ENCODE measurements at regions not wholly inside any gene's neighbourhood (a gene's known extent, or its start where the extent isn't known, plus 50 kb on each side); places are given as distances from the start of the nearest gene placed in this dataset.

- TF ChIP-seq CTCF (IDR thresholded peaks at IDR 0.05; ENCODE audit: borderline replicate concordance, insufficient read depth, low read depth, low read length) = no peak
- H3K4me3 ChIP-seq (ENCODE audit: low read depth, low read length) = no peak overlapping the region
These were observed 75.1 kb downstream of the ZNF281 start for GRCh38 chr1:200334661-200335256.

GRCh38 chr1:200333329-200333728 is 76.5 kb downstream of the ZNF281 start:
- no peak overlapping the region for H3K4me3 ChIP-seq (ENCODE audit: low read depth, low read length)
- TF ChIP-seq CTCF (IDR thresholded peaks at IDR 0.05; ENCODE audit: borderline replicate concordance, insufficient read depth, low read depth, low read length) = no peak

GRCh38 chr1:200332716-200333115 is 77.1 kb downstream of the ZNF281 start:
- TF ChIP-seq CTCF (IDR thresholded peaks at IDR 0.05; ENCODE audit: borderline replicate concordance, insufficient read depth, low read depth, low read length) = no peak
- no peak overlapping the region for H3K4me3 ChIP-seq (ENCODE audit: low read depth, low read length)

GRCh38 chr1:200330741-200331428 is 79.0 kb downstream of the ZNF281 start:
- TF ChIP-seq CTCF (IDR thresholded peaks at IDR 0.05; ENCODE audit: borderline replicate concordance, insufficient read depth, low read depth, low read length) = no peak
- H3K4me3 ChIP-seq (ENCODE audit: low read depth, low read length) = no peak overlapping the region

- no peak overlapping the region for H3K4me3 ChIP-seq (ENCODE audit: low read depth, low read length)
- no peak for TF ChIP-seq CTCF (IDR thresholded peaks at IDR 0.05; ENCODE audit: borderline replicate concordance, insufficient read depth, low read depth, low read length)
These were observed 80.5 kb downstream of the ZNF281 start for GRCh38 chr1:200329208-200329882.

GRCh38 chr1:200328379-200328778 is 81.5 kb downstream of the ZNF281 start:
- no peak for TF ChIP-seq CTCF (IDR thresholded peaks at IDR 0.05; ENCODE audit: borderline replicate concordance, insufficient read depth, low read depth, low read length)
- H3K4me3 ChIP-seq (ENCODE audit: low read depth, low read length) = no peak overlapping the region
